Activated CD8-positive, alpha-beta memory T cell treated with anti-CD3 and anti-CD28 coated beads, Interleukin-2, amount 50 U/mL, for 24 hours (primary cell): ENCODE measurements at regions not wholly inside any gene's neighbourhood (a gene's known extent, or its start where the extent isn't known, plus 50 kb on each side); places are given as distances from the start of the nearest gene placed in this dataset.
"Not testable (repeated sequence)": the region's sequence is repeated elsewhere in the genome, so short reads cannot be mapped to it uniquely, and the experiment has no call there.

Experiments
- DNase-seq: peaks from one replicate; pipeline ENCODE4 v3.0.0-alpha.2; 2020; ENCODE audit errors: extremely low read depth

GRCh38 chr10:9994131-9994530, 1023.5 kb upstream of the CELF2 start:
- DNase-seq: no peak

GRCh38 chr10:9999627-10000026, 1018.0 kb upstream of the CELF2 start:
- DNase-seq: no peak

GRCh38 chr10:10007957-10008356, 1009.7 kb upstream of the CELF2 start:
- DNase-seq: no peak

GRCh38 chr10:10010397-10010796, 1007.3 kb upstream of the CELF2 start:
- DNase-seq: no peak

GRCh38 chr10:10014846-10015245, 1002.8 kb upstream of the CELF2 start:
- DNase-seq: no peak

GRCh38 chr10:10017716-10018115, 1000.0 kb upstream of the CELF2 start:
- DNase-seq: no peak

GRCh38 chr10:10020945-10021344, 996.7 kb upstream of the CELF2 start:
- no peak for DNase-seq

- no peak for DNase-seq
These were observed 984.7 kb upstream of the CELF2 start for GRCh38 chr10:10032991-10033390.

GRCh38 chr10:10038348-10038747, 979.3 kb upstream of the CELF2 start:
- no peak for DNase-seq

- no peak for DNase-seq
These were observed 978.1 kb upstream of the CELF2 start for GRCh38 chr10:10039595-10039994.

GRCh38 chr10:10043083-10043482, 974.6 kb upstream of the CELF2 start:
- DNase-seq: no peak

GRCh38 chr10:10044922-10045764, 972.5 kb upstream of the CELF2 start:
- DNase-seq: no peak

GRCh38 chr10:10045765-10046028, 972.0 kb upstream of the CELF2 start:
- no peak for DNase-seq

- DNase-seq: no peak
These were observed 970.2 kb upstream of the CELF2 start for GRCh38 chr10:10047426-10047825.

- no peak for DNase-seq
These were observed 964.6 kb upstream of the CELF2 start for GRCh38 chr10:10053051-10053450.

- no peak for DNase-seq
These were observed 963.2 kb upstream of the CELF2 start for GRCh38 chr10:10054466-10054865.

- no peak for DNase-seq
These were observed 961.8 kb upstream of the CELF2 start for GRCh38 chr10:10055656-10056442.

- no peak for DNase-seq
These were observed 960.7 kb upstream of the CELF2 start for GRCh38 chr10:10056961-10057360.

- DNase-seq: no peak
These were observed 950.0 kb upstream of the CELF2 start for GRCh38 chr10:10067644-10068043.

GRCh38 chr10:10074847-10075246, 942.8 kb upstream of the CELF2 start:
- not testable (repeated sequence) for DNase-seq

- DNase-seq: no peak
These were observed 939.2 kb upstream of the CELF2 start for GRCh38 chr10:10078446-10078845.

GRCh38 chr10:10092581-10092980, 925.1 kb upstream of the CELF2 start:
- no peak for DNase-seq

- DNase-seq: no peak
These were observed 924.7 kb upstream of the CELF2 start for GRCh38 chr10:10093021-10093420.
